GM21619 (cell line): ENCODE measurements at regions not wholly inside any gene's neighbourhood (a gene's known extent, or its start where the extent isn't known, plus 50 kb on each side); places are given as distances from the start of the nearest gene placed in this dataset.

Source experiments
- ATAC-seq: cut with Tn5 transposase; IDR thresholded peaks from one replicate; pipeline ENCODE4 v1.9.1; 2021; ENCODE audit not compliant: unreplicated experiment

- no peak for ATAC-seq
These were observed 94.7 kb upstream of the ZNF618 start for GRCh38 chr9:113781381-113781780.

- ATAC-seq = no peak
These were observed 94.2 kb upstream of the ZNF618 start for GRCh38 chr9:113781896-113782295.

GRCh38 chr9:113783475-113783874 lies 92.6 kb upstream of the ZNF618 start:
- no peak for ATAC-seq

GRCh38 chr9:113785334-113785733 lies 90.8 kb upstream of the ZNF618 start:
- ATAC-seq = no peak

GRCh38 chr9:113786071-113786470 lies 90.0 kb upstream of the ZNF618 start:
- ATAC-seq = no peak

GRCh38 chr9:113787871-113788270 lies 88.2 kb upstream of the ZNF618 start:
- ATAC-seq = no peak

- ATAC-seq = no peak
These were observed 87.3 kb upstream of the ZNF618 start for GRCh38 chr9:113788616-113789330.

- no peak for ATAC-seq
These were observed 86.0 kb upstream of the ZNF618 start for GRCh38 chr9:113790093-113790492.

- ATAC-seq = no peak
These were observed 82.6 kb upstream of the ZNF618 start for GRCh38 chr9:113793558-113793957.

GRCh38 chr9:113794721-113795120 lies 81.4 kb upstream of the ZNF618 start:
- ATAC-seq = no peak

- ATAC-seq = no peak
These were observed 80.2 kb upstream of the ZNF618 start for GRCh38 chr9:113795811-113796392.

GRCh38 chr9:113796646-113797426 lies 79.3 kb upstream of the ZNF618 start:
- no peak for ATAC-seq

GRCh38 chr9:113798062-113799030 lies 77.8 kb upstream of the ZNF618 start:
- no peak for ATAC-seq

- no peak for ATAC-seq
These were observed 75.8 kb upstream of the ZNF618 start for GRCh38 chr9:113800276-113800675.

GRCh38 chr9:113803811-113804589 lies 72.1 kb upstream of the ZNF618 start:
- ATAC-seq = no peak

- no peak for ATAC-seq
These were observed 70.5 kb upstream of the ZNF618 start for GRCh38 chr9:113805486-113806132.

- ATAC-seq = no peak
These were observed 68.7 kb upstream of the ZNF618 start for GRCh38 chr9:113807173-113808061.
